Adipocyte (in vitro differentiated cells): ENCODE measurements at regions not wholly inside any gene's neighbourhood (a gene's known extent, or its start where the extent isn't known, plus 50 kb on each side); places are given as distances from the start of the nearest gene placed in this dataset.

Experiments
- DNase-seq: peaks from one replicate; pipeline ENCODE4 v3.0.0-alpha.2; 2015; ENCODE audit warnings: low read depth
- H3K27me3 ChIP-seq: replicated peaks from 2 replicates; pipeline ENCODE4 v1.7.0; 2013; ENCODE audit warnings: mild to moderate bottlenecking, low read length, moderate library complexity; ENCODE audit not compliant: control insufficient read depth, insufficient read depth
- H3K36me3 ChIP-seq: 2 replicates; pipeline ENCODE4 v1.7.0; 2013; ENCODE audit warnings: low read length, mild to moderate bottlenecking, moderate library complexity; ENCODE audit not compliant: control insufficient read depth, insufficient read depth, severe bottlenecking
- H3K4me1 ChIP-seq: 2 replicates; pipeline ENCODE4 v1.7.0; 2013; ENCODE audit warnings: mild to moderate bottlenecking, low read length, moderate library complexity; ENCODE audit not compliant: control insufficient read depth, insufficient read depth
- H3K4me3 ChIP-seq: 2 replicates; pipeline ENCODE4 v1.7.0; 2013; ENCODE audit warnings: mild to moderate bottlenecking, low read length, moderate library complexity
- H3K9ac ChIP-seq: 2 replicates; pipeline ENCODE4 v1.7.0; 2013; ENCODE audit warnings: mild to moderate bottlenecking, low read length, moderate library complexity
- H3K9me3 ChIP-seq: 2 replicates; pipeline ENCODE4 v1.7.0; 2013; ENCODE audit warnings: mild to moderate bottlenecking, low read length, moderate library complexity; ENCODE audit not compliant: control insufficient read depth

DNA sequence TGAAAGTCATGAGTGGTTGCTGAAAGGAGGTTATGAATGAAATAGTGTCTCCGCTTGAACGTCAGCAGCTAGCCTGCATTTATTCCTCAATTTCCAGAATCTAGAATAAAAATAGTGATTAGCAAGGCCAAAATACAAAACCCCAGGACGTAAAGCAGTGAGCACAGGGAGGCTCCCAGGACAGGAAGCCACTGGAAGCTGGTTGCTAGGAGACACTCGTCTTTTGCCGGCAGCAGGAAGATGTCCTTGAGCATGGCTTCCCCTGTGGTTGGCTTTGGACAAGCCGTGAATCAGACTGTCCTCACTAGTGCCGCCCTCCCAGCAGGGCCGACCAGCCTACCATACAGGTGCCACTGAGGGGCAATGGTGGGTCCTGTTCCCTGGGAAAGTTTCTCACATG lies 374.4 kb downstream of the MTX2 start:
- Histone ChIP-seq H3K4me3 (no peak overlapping the region), H3K36me3 (no peaks in the 10 kb centered on the region), H3K27me3 (no peaks in the 10 kb centered on the region), H3K9ac (no peak overlapping the region), H3K9me3 (no peaks in the 10 kb centered on the region), H3K4me1 (peaks cover 21% of the 10 kb centered on the region)
- no peak for DNase-seq

DNA sequence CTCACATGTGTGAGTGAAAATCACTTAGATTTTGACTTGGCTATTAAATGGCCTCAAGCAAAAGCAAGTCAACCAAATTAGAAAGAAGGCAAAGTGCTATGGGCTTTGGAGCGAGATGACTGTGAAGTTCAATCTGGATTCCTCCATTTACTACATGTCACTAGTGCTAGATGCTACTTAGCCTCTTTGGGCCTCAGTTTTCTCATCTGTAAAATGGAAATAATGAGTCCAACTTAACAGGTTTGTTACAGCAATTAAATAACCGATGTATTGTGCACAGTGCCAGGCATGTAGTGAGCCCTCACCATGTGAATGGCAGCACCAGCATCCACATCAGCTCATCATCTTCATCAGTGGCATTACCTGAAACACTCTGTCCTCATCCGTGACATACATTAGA lies 376.3 kb downstream of the MTX2 start:
- H3K4me3 ChIP-seq: no peak overlapping the region
- H3K9ac ChIP-seq: no peak overlapping the region
- no peaks in the 10 kb centered on the region for H3K36me3 ChIP-seq
- H3K4me1 ChIP-seq: peaks cover 12% of the 10 kb centered on the region
- no peaks in the 10 kb centered on the region for H3K9me3 ChIP-seq
- DNase-seq: no peak
- H3K27me3 ChIP-seq: no peaks in the 10 kb centered on the region

DNA sequence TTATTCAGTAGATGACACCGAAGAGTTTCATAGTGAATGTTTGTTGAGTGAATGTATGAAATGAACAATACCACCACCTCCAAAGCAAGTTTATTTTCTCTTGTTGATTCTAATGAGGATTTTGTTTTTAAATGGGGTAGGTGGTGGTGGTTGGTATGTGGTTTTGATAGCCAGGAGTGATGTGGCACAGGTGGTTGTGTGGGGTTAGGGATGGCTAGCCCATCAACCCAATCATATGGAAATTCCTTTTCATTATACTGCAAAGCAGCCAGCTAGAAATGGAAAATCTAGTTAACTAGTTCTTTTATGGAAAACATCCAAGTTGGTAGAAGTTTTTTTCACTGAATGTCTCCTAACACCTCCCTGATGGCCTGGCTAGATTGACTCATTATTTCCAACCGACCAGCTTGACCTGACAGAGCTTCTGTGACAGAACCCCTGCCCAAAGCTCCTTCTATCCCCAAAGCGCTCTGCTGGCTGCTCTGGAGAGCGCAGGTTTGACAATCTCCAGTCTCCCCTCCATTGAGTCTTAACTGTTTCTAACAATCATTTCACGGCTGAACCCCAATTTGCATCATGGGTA lies 376.9 kb downstream of the MTX2 start:
- Histone ChIP-seq H3K9ac (no peak overlapping the region), H3K4me3 (no peak overlapping the region), H3K27me3 (no peaks in the 10 kb centered on the region), H3K36me3 (no peaks in the 10 kb centered on the region), H3K4me1 (peaks cover 12% of the 10 kb centered on the region), H3K9me3 (no peaks in the 10 kb centered on the region)
- DNase-seq: no peak

DNA sequence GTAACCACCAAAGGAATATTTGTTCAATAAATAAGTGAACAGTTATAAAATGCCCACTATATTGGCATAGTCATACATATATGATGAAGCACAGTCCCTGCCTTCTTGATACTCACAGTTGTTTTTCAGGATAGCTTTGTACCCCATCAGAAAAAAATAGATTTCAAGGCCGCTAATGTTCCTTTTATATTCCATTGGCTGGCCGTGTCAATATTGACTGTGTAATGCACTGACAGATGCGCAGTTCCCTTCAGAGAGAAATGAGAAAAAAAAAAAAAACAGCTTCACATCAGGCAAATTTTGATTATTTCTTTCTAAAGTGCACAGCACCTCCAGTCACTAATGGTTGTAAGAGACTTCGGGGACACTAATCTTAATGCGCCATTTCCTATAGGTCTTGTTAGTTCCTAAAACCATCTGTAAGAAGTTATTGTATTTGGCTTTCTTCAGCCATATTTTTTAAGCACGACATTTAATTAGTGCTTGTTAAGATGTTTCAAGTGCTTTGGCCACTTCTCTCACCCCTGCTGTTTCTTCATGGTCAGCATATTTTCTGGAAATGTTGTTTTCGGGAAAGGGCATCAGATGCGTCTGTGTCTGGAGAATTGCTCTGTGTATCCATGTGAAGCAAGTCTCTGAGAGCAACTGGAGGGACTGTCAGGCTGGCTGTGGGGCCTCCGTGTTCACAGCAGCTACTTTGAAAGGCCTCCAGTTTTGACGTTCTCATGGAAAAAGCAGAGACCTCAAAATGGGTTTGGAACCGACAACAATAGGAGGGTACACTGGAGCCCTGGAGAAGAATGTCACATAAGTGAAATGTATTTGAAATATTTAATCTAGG lies 378.3 kb downstream of the MTX2 start:
- DNase-seq: no peak
- Histone ChIP-seq H3K4me3 (no peak overlapping the region), H3K4me1 (peaks cover 6% of the 10 kb centered on the region), H3K27me3 (no peaks in the 10 kb centered on the region), H3K36me3 (no peaks in the 10 kb centered on the region), H3K9ac (no peak overlapping the region), H3K9me3 (no peaks in the 10 kb centered on the region)

DNA sequence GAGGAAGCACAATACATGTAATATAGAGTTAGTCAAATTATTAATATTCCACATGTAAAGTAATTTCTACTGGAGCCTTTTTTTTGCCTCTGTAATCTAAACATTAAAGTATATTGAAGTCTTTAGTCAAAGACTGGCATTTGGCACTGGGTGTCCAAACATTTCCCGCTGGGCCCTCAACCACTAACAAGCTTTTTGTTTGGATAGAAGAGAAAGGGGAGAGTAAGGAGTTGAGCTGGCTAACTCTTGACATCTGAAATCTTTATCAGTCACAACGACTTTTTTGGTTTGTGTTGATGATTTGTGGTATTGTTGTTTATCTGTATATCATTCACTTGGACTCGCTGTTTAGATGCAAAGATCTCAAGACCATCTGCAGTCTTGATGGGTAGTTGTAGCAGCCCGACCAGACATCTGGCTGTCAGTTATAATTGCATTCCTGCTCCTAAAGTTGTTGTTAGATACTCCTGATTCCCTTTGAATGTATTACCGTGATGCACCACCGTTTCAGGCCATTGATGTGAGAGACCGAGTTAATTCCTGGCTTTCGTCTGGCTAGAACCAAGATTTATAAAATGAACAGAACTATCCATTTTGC lies 379.6 kb downstream of the MTX2 start:
- H3K27me3 ChIP-seq: no peaks in the 10 kb centered on the region
- H3K4me1 ChIP-seq: peaks cover 4% of the 10 kb centered on the region
- no peak for DNase-seq
- H3K36me3 ChIP-seq: no peaks in the 10 kb centered on the region
- no peaks in the 10 kb centered on the region for H3K9me3 ChIP-seq
- H3K4me3 ChIP-seq: no peak overlapping the region
- H3K9ac ChIP-seq: no peak overlapping the region

DNA sequence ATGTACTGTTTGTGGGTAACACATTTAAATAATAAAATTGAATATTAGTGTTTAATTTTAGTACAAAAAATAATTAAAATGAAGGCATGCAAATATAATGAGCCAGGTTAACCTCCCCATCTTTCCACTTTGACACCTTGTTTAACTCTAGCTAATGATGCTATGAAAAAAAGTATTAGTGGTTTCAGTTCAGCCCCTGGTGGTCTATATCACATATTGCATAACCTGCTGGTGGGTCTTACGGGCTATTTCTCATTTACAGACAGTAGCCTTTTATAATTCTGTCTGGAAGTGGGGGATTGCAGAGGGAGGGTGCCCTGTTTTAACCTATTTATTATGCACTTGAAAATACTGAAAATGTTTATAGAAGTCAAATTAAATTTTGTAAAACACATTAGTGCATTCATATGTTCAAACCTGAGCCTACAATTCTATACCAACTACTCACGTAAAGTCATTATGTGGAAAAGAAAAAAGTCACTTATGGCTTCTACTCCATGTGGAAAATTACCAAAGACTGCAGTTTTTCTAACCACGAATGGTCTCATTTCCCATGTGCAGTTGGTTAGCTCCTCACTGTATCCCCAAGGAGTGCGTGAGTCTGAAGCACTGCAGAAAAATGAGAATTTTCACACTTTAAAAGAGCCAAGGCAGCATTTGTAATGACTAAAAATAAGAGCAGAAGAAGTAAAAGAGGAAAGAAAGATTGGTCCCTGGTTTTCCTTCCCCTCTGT lies 381.0 kb downstream of the MTX2 start:
- Histone ChIP-seq H3K4me3 (no peak overlapping the region), H3K36me3 (no peaks in the 10 kb centered on the region), H3K4me1 (peaks cover 9% of the 10 kb centered on the region), H3K9ac (no peak overlapping the region), H3K27me3 (no peaks in the 10 kb centered on the region), H3K9me3 (no peaks in the 10 kb centered on the region)
- no peak for DNase-seq

DNA sequence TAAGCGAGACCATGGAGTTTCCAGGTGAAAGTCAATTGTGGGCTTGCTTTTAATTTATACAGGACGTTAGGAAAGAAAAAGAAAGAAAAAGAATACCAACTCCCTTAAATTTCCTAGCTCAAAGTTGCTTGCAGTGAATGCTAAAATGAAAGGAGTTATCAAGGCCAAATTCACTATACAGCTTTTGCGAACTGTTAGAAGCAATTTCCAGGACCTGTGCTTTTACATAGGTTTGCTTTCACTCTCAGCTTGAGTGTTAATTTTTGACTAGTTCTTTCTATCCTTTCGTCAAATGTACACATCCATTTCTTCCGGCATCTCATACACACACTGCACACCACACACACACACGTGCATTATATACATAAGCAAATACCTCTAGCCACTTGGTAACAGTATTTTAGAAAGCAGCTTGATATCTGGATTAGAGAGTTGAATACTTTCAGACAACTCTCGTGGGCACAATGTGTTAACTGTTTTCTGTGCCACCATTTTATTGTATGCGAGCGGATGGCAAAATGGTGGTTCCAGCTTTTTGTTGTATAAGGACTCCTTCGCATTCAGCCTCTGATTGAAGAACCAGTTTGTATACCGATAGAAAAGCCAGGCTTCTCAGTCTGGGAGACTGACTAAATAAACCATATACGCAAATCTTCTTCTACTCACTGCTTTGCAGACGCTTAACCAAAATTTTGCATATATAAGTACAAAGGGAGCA lies 381.8 kb downstream of the MTX2 start:
- Histone ChIP-seq H3K27me3 (no peaks in the 10 kb centered on the region), H3K4me3 (no peak overlapping the region)

DNA sequence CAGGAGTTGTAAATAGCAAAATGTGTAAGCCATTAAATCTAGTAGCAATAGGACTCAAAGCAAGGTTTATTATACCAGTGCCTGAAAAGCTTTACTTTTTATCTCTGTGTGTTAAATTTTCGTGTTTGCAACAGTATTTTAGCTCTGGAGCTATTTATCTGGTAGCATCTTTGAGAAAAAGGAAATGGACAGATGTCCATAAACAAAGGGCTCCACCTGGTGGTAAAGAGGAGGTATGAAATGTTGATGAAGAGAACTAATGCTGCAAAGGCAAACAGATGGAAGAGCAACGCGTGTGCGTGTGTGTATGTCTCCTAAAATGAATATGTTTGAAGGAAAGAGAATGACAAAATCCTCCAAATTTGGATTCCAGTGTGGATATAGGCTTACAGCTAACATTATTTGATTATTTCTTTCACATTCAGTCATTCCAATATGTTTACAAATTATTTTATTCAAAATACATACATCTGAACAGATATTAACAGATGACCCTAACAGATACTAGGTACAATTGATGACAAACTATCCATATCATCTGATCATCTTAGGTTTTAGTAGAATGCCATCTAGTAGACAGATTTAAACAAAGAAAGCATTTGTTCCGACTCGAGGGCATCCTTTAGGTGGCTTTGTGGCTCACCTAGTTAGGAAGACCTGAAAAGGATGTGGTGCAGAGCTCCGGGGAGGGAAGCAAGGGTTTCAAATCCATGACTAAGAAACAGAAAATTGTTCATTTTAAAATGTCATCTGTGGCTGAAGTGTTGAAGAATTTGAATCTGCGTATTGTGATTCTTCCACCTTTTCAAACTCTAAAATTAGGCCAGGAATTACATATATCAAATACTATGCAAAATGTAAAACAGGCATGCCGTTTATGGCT lies 383.3 kb downstream of the MTX2 start:
- H3K4me1 ChIP-seq: peaks cover 14% of the 10 kb centered on the region
- H3K9ac ChIP-seq: no peak overlapping the region
- H3K36me3 ChIP-seq: no peaks in the 10 kb centered on the region
- peak; percentile 83 for DNase-seq
- H3K27me3 ChIP-seq: no peaks in the 10 kb centered on the region
- H3K9me3 ChIP-seq: no peaks in the 10 kb centered on the region
- no peak overlapping the region for H3K4me3 ChIP-seq

More for the DNA sequence above, 381.8 kb downstream of the MTX2 start:
- no peak for DNase-seq
- Histone ChIP-seq H3K9me3 (no peaks in the 10 kb centered on the region), H3K9ac (no peak overlapping the region), H3K36me3 (no peaks in the 10 kb centered on the region), H3K4me1 (peaks cover 9% of the 10 kb centered on the region)

DNA sequence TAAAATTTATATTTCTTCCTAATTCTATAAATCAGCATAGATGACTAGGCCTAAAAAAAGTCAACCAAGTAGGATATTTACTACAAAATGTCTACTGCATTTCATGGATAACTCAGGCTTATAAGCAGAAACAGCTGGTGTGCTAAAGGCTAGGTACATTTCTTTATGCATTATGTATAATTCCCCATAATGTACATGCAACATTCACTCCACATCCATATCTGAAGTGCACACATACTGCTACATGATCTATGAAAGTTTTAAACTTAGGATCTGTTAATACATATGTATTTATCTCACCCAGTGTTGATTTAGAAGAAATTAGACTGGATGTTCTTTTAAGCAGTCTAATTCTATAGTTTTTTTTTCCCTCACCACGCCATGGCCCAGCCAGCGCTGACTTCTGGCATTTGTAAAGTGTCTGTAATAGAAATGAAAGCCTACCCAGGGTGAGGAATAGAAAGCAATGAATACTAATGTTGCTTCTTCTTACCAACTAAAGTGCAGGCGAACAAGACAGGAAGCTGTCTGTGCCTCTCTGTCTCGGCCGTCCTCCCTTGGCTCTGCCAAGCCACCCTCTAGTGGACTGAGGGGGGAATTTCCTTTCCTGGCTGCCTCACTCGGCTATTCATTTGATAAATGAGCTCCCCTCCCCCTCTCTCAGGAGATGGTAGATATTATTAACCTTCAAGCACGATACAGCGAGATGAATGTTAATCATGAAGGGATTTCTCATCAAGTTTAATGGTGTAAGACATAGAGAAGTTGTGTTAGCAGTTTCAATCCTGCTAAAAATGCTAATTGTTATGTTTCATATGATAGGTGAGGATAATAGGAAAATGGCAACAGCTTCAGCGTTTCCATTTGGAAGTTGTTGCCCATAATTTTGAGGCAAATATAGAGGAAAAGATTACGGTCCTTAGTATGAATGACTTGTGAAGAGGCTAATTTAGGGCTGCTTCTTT lies 384.5 kb downstream of the MTX2 start:
- Histone ChIP-seq H3K36me3 (no peaks in the 10 kb centered on the region), H3K9ac (peak overlapping the region; percentile 32), H3K4me1 (peaks cover 14% of the 10 kb centered on the region), H3K27me3 (no peaks in the 10 kb centered on the region), H3K9me3 (no peaks in the 10 kb centered on the region), H3K4me3 (no peak overlapping the region)
- peak; percentile 51 for DNase-seq
